NCI-H82 treated with DMSO at 0.1 percent for 48 hours (cell line): ENCODE measurements at regions not wholly inside any gene's neighbourhood (a gene's known extent, or its start where the extent isn't known, plus 50 kb on each side); places are given as distances from the start of the nearest gene placed in this dataset.
"Not testable (repeated sequence)": the region's sequence is repeated elsewhere in the genome, so short reads cannot be mapped to it uniquely, and the experiment has no call there.

Source experiments
- DNase-seq: peaks from one replicate; lab custom pipeline; 2025; ENCODE audit not compliant: unreplicated experiment; lab: John Stamatoyannopoulos, UW

GRCh38 chr7:119967221-119967620 lies 305.8 kb upstream of the KCND2 start:
- DNase-seq = no peak

- not testable (repeated sequence) for DNase-seq
Measured at GRCh38 chr7:119968411-119968810, 304.6 kb upstream of the KCND2 start.

GRCh38 chr7:119969054-119969453 lies 303.9 kb upstream of the KCND2 start:
- no peak for DNase-seq

GRCh38 chr7:119969763-119970162 lies 303.2 kb upstream of the KCND2 start:
- no peak for DNase-seq

GRCh38 chr7:119974972-119975371 lies 298.0 kb upstream of the KCND2 start:
- no peak for DNase-seq

GRCh38 chr7:119982884-119983283 lies 290.1 kb upstream of the KCND2 start:
- no peak for DNase-seq

GRCh38 chr7:119983468-119983867 lies 289.5 kb upstream of the KCND2 start:
- DNase-seq = no peak

- DNase-seq = no peak
Measured at GRCh38 chr7:119984247-119984646, 288.7 kb upstream of the KCND2 start.

GRCh38 chr7:119988401-119988800 lies 284.6 kb upstream of the KCND2 start:
- DNase-seq = no peak

GRCh38 chr7:119994928-119995327 lies 278.0 kb upstream of the KCND2 start:
- DNase-seq = no peak

- DNase-seq = no peak
Measured at GRCh38 chr7:119996634-119997033, 276.3 kb upstream of the KCND2 start.

GRCh38 chr7:119999738-120000475 lies 273.1 kb upstream of the KCND2 start:
- no peak for DNase-seq

- DNase-seq = no peak
Measured at GRCh38 chr7:120005720-120006119, 267.3 kb upstream of the KCND2 start.

- not testable (repeated sequence) for DNase-seq
Measured at GRCh38 chr7:120014301-120014700, 258.7 kb upstream of the KCND2 start.

- no peak for DNase-seq
Measured at GRCh38 chr7:120014925-120015465, 258.0 kb upstream of the KCND2 start.

GRCh38 chr7:120021085-120021484 lies 251.9 kb upstream of the KCND2 start:
- no peak for DNase-seq

GRCh38 chr7:120023494-120024167 lies 249.3 kb upstream of the KCND2 start:
- no peak for DNase-seq

- no peak for DNase-seq
Measured at GRCh38 chr7:120028636-120029035, 244.3 kb upstream of the KCND2 start.

- no peak for DNase-seq
Measured at GRCh38 chr7:120030876-120031275, 242.1 kb upstream of the KCND2 start.

GRCh38 chr7:120033114-120033513 lies 239.9 kb upstream of the KCND2 start:
- DNase-seq = no peak

- DNase-seq = no peak
Measured at GRCh38 chr7:120039138-120039537, 233.8 kb upstream of the KCND2 start.

- DNase-seq = no peak
Measured at GRCh38 chr7:120041798-120042197, 231.2 kb upstream of the KCND2 start.
